A549 (cell line): ENCODE measurements at regions not wholly inside any gene's neighbourhood (a gene's known extent, or its start where the extent isn't known, plus 50 kb on each side); places are given as distances from the start of the nearest gene placed in this dataset.

ENCODE experiments used
- CEBPB ChIP-seq, 2 experiments: fragments of >200 bp in 1 of 2; sonication (Bioruptor Twin) in 1 of 2; formaldehyde crosslinking in 1 of 2; IDR thresholded peaks; 2 replicates each; pipeline ENCODE4 v1.6.1; 2012 to 2016
- CHD4 ChIP-seq: fragments of 200-600 bp; sonication (generic); IDR thresholded peaks from 2 replicates; pipeline ENCODE4 v1.6.1; 2016; ENCODE audit warnings: antibody characterized with exemption, mild to moderate bottlenecking, borderline replicate concordance
- CTCF ChIP-seq: fragments of >200 bp; sonication (Bioruptor Twin); formaldehyde crosslinking; IDR thresholded peaks from 3 replicates; pipeline ENCODE4 v1.5.1; 2016
- EP300 ChIP-seq, 2 experiments: fragments of >200 bp; sonication (Bioruptor Twin); formaldehyde crosslinking; IDR thresholded peaks; 2 replicates in 1 of 2; 3 replicates in 1 of 2; pipeline ENCODE4 v1.6.1; 2016 to 2017
- HMGXB4 ChIP-seq: fragments of 250-450 bp; sonication (Bioruptor Pico); IDR thresholded peaks from 2 replicates; pipeline ENCODE4 v1.5.0; 2021; ENCODE audit warnings: mild to moderate bottlenecking, moderate library complexity, borderline replicate concordance
- MAX ChIP-seq: IDR thresholded peaks from 2 replicates; pipeline ENCODE4 v1.6.1; 2012
- POLR2A ChIP-seq: IDR thresholded peaks from 2 replicates; pipeline ENCODE4 v1.6.1; 2012; ENCODE audit warnings: mild to moderate bottlenecking, low read length
- POLR2AphosphoS2 ChIP-seq: conservative IDR thresholded peaks from 2 replicates; pipeline ENCODE4 v1.6.1; 2012; ENCODE audit warnings: low read length, improper control_type of control experiment, inconsistent platforms
- RCOR1 ChIP-seq: fragments of 150-350 bp; IDR thresholded peaks from 2 replicates; pipeline ENCODE4 v1.6.1; 2014; ENCODE audit warnings: antibody characterized with exemption, low read length, low read depth
- RFX5 ChIP-seq: fragments of 450-650 bp; IDR thresholded peaks from 2 replicates; pipeline ENCODE4 v1.7.1; 2014; ENCODE audit warnings: antibody characterized with exemption, mild to moderate bottlenecking, moderate library complexity
- SMC3 ChIP-seq: fragments of >200 bp; sonication (Bioruptor Twin); formaldehyde crosslinking; IDR thresholded peaks from 3 replicates; pipeline ENCODE4 v1.6.1; 2018; ENCODE audit warnings: inconsistent platforms

DNA sequence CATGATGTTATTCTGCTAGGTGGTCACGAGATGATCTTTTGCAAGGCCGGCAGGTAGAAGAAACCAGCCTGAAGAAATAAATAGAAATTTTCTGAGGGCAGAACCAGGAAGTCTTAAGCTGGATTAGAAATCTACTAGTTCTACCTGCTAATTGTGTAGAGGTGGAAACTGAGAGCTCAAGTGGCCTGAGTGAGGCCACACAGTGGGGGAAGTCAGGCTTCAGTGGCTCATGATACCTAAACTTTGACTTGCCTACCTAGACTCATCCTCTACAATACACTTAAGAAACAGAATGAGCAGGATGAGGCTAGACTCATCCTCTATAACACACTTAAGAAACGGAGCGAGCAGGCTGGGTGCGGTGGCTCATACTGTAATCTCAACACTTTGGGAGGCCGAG is 134.9 kb upstream of the NDUFV2 start:
- TF ChIP-seq MAX (no peak), EP300 (IDR thresholded peaks at IDR 0.05) (no peak), CTCF (no peak), HMGXB4 (CRISPR knock-in tag) (no peak), SMC3 (no peak), CHD4 (no peak), RCOR1 (no peak), RFX5 (no peak), POLR2AphosphoS2 (no peak), POLR2A (no peak), CEBPB (IDR thresholded peaks at IDR 0.05) (no peak)
